SK-N-SH treated with all-trans-retinoic acid at 6 μM for 48 hours (cell line): ENCODE measurements at regions not wholly inside any gene's neighbourhood (a gene's known extent, or its start where the extent isn't known, plus 50 kb on each side); places are given as distances from the start of the nearest gene placed in this dataset.

Source experiments
- ATAC-seq: fragments of 200-7000 bp; cut with Tn5 transposase; 3 replicates; pipeline ENCODE4 v1.9.1; 2020; ENCODE audit warnings: mild to moderate bottlenecking, moderate library complexity
- ARNTL ChIP-seq: fragments of 450-650 bp; formaldehyde crosslinking; IDR thresholded peaks from 2 replicates; pipeline ENCODE4 v1.5.0; 2020; ENCODE audit warnings: low read depth, mild to moderate bottlenecking, moderate library complexity, borderline replicate concordance
- BACH2 ChIP-seq: fragments of 250-450 bp; sonication (Bioruptor Pico); IDR thresholded peaks from 2 replicates; pipeline ENCODE4 v1.9.0; 2021; ENCODE audit warnings: mild to moderate bottlenecking, borderline replicate concordance
- CREB5 ChIP-seq: fragments of 250-450 bp; sonication (Bioruptor Pico); IDR thresholded peaks from 2 replicates; pipeline ENCODE4 v1.5.1; 2020; ENCODE audit warnings: low read depth, mild to moderate bottlenecking, moderate library complexity
- CSDC2 ChIP-seq: fragments of 250-450 bp; sonication (Bioruptor Pico); IDR thresholded peaks from 2 replicates; pipeline ENCODE4 v1.5.0; 2020; ENCODE audit warnings: mild to moderate bottlenecking, moderate library complexity
- CSRNP3 ChIP-seq: fragments of 250-450 bp; sonication (Bioruptor Pico); IDR thresholded peaks from 2 replicates; pipeline ENCODE4 v1.5.1; 2021; ENCODE audit warnings: mild to moderate bottlenecking, moderate library complexity
- ESRRG ChIP-seq: fragments of 250-450 bp; sonication (Bioruptor Pico); IDR thresholded peaks from 2 replicates; pipeline ENCODE4 v1.6.1; 2021; ENCODE audit warnings: mild to moderate bottlenecking
- GLIS3 ChIP-seq: fragments of 250-450 bp; sonication (Bioruptor Pico); IDR thresholded peaks from 2 replicates; pipeline ENCODE4 v1.5.0; 2020; ENCODE audit warnings: mild to moderate bottlenecking, moderate library complexity
- ISL1 ChIP-seq: fragments of 250-450 bp; sonication (Bioruptor Pico); IDR thresholded peaks from 2 replicates; pipeline ENCODE4 v2.1.2; 2022; ENCODE audit warnings: mild to moderate bottlenecking, moderate library complexity
- OSR1 ChIP-seq: fragments of 250-450 bp; sonication (Bioruptor Pico); IDR thresholded peaks from 2 replicates; pipeline ENCODE4 v1.8.0; 2022; ENCODE audit warnings: moderate library complexity, mild to moderate bottlenecking, inconsistent platforms
- POU6F1 ChIP-seq: fragments of 250-450 bp; sonication (Bioruptor Pico); IDR thresholded peaks from 2 replicates; pipeline ENCODE4 v1.8.0; 2021; ENCODE audit warnings: low read depth, mild to moderate bottlenecking, moderate library complexity, borderline replicate concordance
- RARB ChIP-seq: fragments of 250-450 bp; sonication (Bioruptor Pico); IDR thresholded peaks from 2 replicates; pipeline ENCODE4 v1.8.0; 2021; ENCODE audit warnings: mild to moderate bottlenecking, moderate library complexity
- SNAI2 ChIP-seq: fragments of 250-450 bp; sonication (Bioruptor Pico); IDR thresholded peaks from 2 replicates; pipeline ENCODE4 v1.5.0; 2020; ENCODE audit warnings: mild to moderate bottlenecking, moderate library complexity
- TCF4 ChIP-seq: fragments of 250-450 bp; sonication (Bioruptor Pico); IDR thresholded peaks from 2 replicates; pipeline ENCODE4 v1.8.0; 2021; ENCODE audit warnings: mild to moderate bottlenecking, moderate library complexity, borderline replicate concordance
- TOX ChIP-seq: fragments of 250-450 bp; sonication (Bioruptor Pico); IDR thresholded peaks from 2 replicates; pipeline ENCODE4 v1.8.0; 2021; ENCODE audit warnings: mild to moderate bottlenecking, moderate library complexity, borderline replicate concordance
- ZC3H10 ChIP-seq: fragments of 250-450 bp; sonication (Bioruptor Pico); IDR thresholded peaks from 2 replicates; pipeline ENCODE4 v1.5.1; 2021; ENCODE audit warnings: mild to moderate bottlenecking, moderate library complexity
- ZFP3 ChIP-seq: fragments of 250-450 bp; sonication (Bioruptor Pico); IDR thresholded peaks from 2 replicates; pipeline ENCODE4 v1.5.0; 2020; ENCODE audit warnings: mild to moderate bottlenecking, moderate library complexity
- ZFP30 ChIP-seq: fragments of 450-650 bp; formaldehyde crosslinking; IDR thresholded peaks from 2 replicates; pipeline ENCODE4 v1.5.0; 2022; ENCODE audit warnings: mild to moderate bottlenecking, moderate library complexity
- ZNF70 ChIP-seq: fragments of 450-650 bp; formaldehyde crosslinking; IDR thresholded peaks from 2 replicates; pipeline ENCODE4 v1.5.0; 2020; ENCODE audit warnings: mild to moderate bottlenecking, moderate library complexity
- ZNF8 ChIP-seq: fragments of 450-650 bp; formaldehyde crosslinking; IDR thresholded peaks from 2 replicates; pipeline ENCODE4 v1.5.0; 2020; ENCODE audit warnings: mild to moderate bottlenecking, moderate library complexity
- TF ChIP-seq, protein P1 (sequence below): fragments of 250-450 bp; sonication (Bioruptor Pico); IDR thresholded peaks from 2 replicates; pipeline ENCODE4 v1.8.0; 2020; ENCODE audit warnings: mild to moderate bottlenecking, moderate library complexity, borderline replicate concordance
- TF ChIP-seq, protein P2 (sequence below): fragments of 250-450 bp; sonication (Bioruptor Pico); IDR thresholded peaks from 2 replicates; pipeline ENCODE4 v1.5.0; 2020; ENCODE audit warnings: mild to moderate bottlenecking, moderate library complexity

GRCh38 chr3:24812116-24812515 is 317.5 kb upstream of the THRB start:
- ATAC-seq, result no peak
- TF ChIP-seq ZFP3 (CRISPR knock-in tag) (no peak), ZC3H10 (CRISPR knock-in tag) (no peak), RARB (CRISPR knock-in tag) (no peak), CSRNP3 (CRISPR knock-in tag) (no peak), SNAI2 (CRISPR knock-in tag) (no peak)
- TF ChIP-seq, protein P1, sequence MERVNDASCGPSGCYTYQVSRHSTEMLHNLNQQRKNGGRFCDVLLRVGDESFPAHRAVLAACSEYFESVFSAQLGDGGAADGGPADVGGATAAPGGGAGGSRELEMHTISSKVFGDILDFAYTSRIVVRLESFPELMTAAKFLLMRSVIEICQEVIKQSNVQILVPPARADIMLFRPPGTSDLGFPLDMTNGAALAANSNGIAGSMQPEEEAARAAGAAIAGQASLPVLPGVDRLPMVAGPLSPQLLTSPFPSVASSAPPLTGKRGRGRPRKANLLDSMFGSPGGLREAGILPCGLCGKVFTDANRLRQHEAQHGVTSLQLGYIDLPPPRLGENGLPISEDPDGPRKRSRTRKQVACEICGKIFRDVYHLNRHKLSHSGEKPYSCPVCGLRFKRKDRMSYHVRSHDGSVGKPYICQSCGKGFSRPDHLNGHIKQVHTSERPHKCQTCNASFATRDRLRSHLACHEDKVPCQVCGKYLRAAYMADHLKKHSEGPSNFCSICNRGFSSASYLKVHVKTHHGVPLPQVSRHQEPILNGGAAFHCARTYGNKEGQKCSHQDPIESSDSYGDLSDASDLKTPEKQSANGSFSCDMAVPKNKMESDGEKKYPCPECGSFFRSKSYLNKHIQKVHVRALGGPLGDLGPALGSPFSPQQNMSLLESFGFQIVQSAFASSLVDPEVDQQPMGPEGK (CRISPR knock-in tag), result no peak

GRCh38 chr3:24818055-24818454 is 323.4 kb upstream of the THRB start:
- ATAC-seq, result no peak
- TF ChIP-seq POU6F1, result no peak
- TF ChIP-seq GLIS3 (CRISPR knock-in tag), result no peak
- no peak for TF ChIP-seq ISL1 (CRISPR knock-in tag)
- TF ChIP-seq SNAI2 (CRISPR knock-in tag), result no peak
- TF ChIP-seq, protein P1 (CRISPR knock-in tag), result no peak
- no peak for TF ChIP-seq CSRNP3 (CRISPR knock-in tag)
- TF ChIP-seq ESRRG, result no peak
- TF ChIP-seq RARB (CRISPR knock-in tag), result no peak
- TF ChIP-seq ARNTL, result no peak
- TF ChIP-seq BACH2, result no peak
- TF ChIP-seq ZNF70 (CRISPR knock-in tag), result no peak
- no peak for TF ChIP-seq ZNF8 (CRISPR knock-in tag)
- TF ChIP-seq TOX, result no peak
- TF ChIP-seq CSDC2, result no peak
- no peak for TF ChIP-seq ZFP3 (CRISPR knock-in tag)
- TF ChIP-seq CREB5 (CRISPR knock-in tag), result no peak
- TF ChIP-seq, all 23 proteins: peak for 0

- no peak for ATAC-seq
- TF ChIP-seq ZC3H10 (CRISPR knock-in tag) (no peak), TOX (no peak), OSR1 (CRISPR knock-in tag) (no peak), ZNF8 (CRISPR knock-in tag) (no peak), POU6F1 (no peak), TCF4 (CRISPR knock-in tag) (no peak), CREB5 (CRISPR knock-in tag) (no peak), ZNF70 (CRISPR knock-in tag) (no peak), ZFP30 (CRISPR knock-in tag) (no peak)
- TF ChIP-seq, protein P2, sequence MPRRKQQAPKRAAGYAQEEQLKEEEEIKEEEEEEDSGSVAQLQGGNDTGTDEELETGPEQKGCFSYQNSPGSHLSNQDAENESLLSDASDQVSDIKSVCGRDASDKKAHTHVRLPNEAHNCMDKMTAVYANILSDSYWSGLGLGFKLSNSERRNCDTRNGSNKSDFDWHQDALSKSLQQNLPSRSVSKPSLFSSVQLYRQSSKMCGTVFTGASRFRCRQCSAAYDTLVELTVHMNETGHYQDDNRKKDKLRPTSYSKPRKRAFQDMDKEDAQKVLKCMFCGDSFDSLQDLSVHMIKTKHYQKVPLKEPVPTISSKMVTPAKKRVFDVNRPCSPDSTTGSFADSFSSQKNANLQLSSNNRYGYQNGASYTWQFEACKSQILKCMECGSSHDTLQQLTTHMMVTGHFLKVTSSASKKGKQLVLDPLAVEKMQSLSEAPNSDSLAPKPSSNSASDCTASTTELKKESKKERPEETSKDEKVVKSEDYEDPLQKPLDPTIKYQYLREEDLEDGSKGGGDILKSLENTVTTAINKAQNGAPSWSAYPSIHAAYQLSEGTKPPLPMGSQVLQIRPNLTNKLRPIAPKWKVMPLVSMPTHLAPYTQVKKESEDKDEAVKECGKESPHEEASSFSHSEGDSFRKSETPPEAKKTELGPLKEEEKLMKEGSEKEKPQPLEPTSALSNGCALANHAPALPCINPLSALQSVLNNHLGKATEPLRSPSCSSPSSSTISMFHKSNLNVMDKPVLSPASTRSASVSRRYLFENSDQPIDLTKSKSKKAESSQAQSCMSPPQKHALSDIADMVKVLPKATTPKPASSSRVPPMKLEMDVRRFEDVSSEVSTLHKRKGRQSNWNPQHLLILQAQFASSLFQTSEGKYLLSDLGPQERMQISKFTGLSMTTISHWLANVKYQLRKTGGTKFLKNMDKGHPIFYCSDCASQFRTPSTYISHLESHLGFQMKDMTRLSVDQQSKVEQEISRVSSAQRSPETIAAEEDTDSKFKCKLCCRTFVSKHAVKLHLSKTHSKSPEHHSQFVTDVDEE (CRISPR knock-in tag), result no peak
These were observed 333.4 kb upstream of the THRB start for GRCh38 chr3:24828011-24828410.
